Renal pelvis (tissue), 1 donor: ENCODE measurements at regions not wholly inside any gene's neighbourhood (a gene's known extent, or its start where the extent isn't known, plus 50 kb on each side); places are given as distances from the start of the nearest gene placed in this dataset.

Experiments used
- DNase-seq: peaks from one replicate; pipeline ENCODE4 v3.0.0-alpha.2; 2013

DNA sequence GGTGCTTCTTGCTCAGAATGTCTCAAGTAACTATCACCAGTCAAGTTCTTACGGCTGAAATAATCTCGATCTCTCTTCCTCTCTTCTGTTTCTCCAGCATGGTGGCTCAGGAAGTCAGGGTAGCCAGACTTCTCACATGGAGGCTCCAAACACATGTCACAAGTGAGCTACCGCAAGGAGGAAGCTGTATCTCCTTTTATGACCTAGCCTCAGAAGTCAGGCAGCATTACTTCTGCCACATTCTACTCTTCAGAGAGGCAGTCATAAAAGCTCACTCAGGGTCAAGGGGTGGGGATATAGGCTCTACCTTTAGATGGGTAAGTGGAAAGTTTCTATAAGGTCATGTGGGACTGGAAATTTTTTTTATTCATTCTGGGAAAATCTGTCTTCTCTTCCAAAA is 86.6 kb upstream of the NEO1 start:
- no peak for DNase-seq

DNA sequence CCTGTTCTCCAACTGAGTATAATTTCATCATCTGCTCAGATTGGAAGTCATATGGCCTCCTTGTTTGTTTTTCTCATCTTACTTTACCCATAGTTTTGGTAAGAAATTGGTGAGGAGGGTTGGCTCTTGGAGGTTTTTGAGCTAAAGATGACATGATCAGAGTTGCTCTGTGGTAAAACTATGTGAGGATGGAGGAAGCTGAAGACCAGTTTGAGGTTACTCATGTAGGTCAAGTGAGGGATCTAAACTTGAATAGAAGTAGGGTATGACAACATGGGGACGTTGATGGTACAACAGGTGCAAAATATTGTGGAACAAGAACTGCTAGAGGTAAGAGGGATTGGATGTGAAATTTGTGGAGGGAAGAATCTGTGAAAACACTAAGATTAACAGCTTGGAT is 87.7 kb upstream of the NEO1 start:
- no peak for DNase-seq

DNA sequence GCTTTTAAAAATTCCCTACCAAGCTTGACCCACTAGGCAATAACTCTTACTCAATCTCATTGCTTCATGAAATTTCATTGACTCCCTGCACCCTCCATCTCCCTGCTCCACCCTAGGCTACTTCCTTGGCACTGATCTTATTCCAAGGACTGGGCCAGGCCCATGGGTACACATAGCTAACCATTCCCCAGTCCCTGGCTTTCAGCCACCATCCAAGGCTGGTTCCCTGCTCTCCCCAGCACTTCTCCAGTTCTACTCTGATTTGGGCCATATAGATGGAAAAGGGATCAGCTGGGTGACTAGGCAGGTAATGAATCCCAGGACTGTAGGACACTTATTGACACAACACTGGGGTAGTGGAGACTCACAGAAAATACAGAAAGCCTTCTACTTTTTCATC is 88.1 kb upstream of the NEO1 start:
- no peak for DNase-seq

DNA sequence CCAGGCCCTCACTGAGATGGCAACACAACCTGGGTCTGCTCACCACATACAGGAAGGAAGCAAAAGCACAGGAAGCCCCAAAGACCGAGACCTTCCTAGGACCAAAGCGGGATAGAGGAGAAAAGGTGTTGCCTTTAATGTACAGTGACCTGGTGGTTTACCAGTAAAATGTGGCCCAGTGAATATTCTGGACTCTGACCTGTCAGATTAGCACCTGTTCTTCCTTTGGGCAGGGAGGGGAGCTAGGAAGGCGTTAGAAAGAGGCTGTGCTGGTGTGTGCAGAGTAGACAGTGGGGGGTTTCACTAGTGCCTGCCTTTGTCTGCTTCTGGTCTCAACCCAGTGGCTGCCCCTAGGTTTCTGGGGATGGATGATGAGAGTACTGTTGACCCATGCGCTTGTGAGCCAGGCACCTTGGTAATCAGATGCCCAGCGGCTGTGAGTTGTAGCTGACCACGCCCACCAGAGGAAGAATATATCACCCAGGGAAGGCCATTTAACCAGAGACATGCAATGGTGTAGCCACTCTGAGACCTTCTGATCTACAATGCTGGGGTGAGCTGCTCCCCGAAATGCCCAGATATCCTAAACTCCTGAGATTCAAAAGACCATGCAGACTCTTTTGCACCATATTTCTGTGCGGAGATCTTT is 90.1 kb upstream of the NEO1 start:
- DNase-seq: no peak

DNA sequence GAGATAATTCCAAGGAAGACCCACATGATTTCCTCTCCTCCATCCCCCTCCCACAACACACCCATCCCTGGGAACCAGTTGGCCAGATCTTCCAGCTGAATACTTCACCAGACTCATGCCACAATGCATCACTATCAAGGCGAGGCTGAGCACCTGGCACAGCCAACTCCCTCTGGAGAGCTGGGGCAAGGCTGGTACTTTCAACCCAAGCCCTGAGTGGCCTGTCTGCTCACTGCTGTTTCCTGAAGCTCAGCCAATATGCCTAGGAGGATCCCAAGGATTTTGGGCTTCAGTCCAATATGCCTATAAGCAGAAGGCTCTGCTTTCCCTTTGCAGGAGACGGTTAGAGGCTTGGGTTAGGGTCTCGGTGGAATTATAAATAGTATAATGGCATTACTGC is 90.9 kb upstream of the NEO1 start:
- DNase-seq: no peak

DNA sequence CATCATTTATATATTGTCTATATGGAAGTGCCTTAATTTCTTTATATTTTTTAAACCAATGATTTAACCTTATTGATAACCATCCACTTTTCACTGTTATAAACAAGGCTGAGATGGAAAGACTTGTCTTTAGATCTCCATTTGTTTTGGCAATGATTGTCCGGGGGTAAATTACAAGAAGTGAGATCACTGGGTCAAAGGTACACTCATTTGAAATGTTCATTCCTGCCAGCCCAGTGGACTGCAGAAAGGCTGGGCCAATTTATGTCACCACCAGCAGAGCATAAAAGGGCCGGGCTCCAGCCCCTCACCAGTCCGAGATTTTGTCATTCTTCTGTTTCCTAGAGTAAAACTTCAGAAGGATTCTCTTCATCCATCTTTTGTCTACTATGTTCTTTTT is 93.6 kb upstream of the NEO1 start:
- no peak for DNase-seq

DNA sequence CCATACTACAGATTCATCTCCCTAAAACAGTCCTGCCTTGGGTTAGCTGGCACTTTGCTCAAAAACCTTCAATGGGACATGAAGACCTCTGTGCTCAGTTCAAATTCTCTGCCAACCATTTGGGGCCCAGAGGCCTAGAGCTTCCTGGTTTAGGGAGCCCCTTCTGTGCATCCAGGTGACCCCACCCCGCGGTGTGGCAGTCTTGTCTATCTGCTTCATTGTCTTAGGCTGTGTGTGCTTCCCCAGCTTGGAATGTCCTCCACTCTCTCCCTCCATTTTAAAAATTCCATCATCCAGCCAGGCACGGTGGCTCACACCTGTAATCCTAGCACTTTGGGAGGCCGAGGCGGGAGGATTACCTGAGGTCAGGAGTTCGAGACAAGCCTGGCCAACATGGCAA is 99.0 kb upstream of the NEO1 start:
- no peak for DNase-seq

DNA sequence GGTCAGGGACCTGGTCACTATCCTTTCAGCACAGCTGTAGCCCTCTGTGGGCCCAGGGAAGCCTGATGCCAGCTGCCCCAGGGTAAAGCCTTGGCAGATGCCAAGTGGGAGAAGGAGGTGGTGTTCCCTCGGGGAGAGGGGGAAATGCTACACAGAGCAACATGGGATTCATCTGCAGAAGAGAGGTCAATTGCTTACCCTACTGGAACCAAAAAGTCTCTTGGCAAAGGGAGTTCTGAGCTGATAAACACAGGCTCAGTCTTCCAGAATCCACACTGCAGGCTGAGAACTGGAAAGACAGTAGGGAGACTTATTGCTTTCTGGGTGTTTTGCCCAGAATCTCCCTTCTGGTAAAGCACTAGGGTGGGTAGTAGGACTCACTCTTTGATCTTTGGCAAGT is 100.1 kb upstream of the NEO1 start:
- no peak for DNase-seq

DNA sequence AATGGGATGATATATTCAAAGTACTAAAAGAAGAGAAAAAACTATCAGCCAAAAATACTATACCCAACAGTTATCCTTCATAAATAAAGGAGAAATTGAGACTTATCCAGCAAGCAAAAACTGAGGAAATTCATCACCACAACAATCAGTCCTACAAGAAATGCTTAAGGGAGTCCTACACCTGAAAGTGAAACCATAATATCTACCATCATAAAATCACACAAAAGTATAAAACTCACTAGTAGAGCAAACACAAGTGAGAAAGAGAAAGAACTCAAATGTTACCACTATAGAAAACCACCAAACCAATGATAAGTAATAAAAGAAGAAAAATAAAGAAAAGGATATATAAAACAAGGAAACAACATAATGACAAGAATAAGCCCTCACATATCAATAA is 103.6 kb upstream of the NEO1 start:
- DNase-seq: no peak

DNA sequence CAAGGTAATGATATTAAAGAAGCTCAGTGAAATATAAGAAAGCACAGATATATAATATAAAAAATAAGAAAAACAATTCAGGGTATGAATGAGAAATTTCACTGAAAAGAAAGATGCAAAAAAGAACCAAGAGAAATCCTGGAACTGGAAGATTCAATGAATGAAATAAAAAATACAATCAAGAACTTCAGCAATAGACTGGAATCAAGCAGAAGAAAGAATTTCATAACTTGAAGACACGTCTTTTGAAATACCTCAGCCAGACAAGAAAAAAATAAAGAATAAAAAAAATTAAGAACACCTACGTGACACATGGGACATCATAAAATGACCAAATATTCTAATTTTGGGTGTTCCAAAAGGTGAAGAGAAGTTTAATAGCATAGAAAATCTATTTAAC is 104.6 kb upstream of the NEO1 start:
- no peak for DNase-seq

DNA sequence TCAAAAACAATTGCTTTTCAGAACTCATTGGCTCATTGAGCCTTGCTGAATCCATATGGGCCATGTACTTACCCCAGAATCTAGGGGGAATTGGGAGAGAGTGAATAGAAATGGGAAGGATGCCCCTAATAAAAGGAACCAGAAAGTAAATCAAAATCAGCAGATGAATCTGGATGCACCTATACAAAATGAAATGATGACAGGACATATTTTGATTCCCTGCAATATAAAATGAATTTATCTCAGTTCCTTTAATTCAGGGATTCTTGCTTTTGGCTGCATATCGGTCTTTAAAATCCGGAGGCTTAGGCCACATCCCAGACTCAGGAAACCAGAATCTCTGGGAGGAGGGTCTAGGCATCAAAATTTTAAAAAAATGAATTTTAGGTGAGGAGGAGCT is 107.7 kb upstream of the NEO1 start:
- no peak for DNase-seq

DNA sequence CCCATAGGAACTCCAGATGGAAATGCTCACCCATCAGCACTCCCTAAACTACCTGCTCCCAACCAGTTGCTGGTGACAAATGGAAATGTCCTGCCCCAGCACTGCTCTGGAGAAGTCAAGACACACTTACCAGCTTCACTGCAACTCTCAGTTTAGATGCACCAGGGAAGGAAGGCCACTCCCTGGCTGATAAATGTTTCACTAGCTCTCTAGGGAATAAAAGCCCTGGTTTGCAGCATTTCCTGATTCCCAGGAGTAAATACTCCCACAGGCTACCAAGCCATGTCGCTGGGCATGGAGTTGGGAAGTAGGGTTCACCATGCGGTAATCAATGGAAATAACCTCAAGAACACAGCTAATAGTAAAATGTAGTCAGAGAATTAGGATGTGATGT is 112.0 kb upstream of the NEO1 start:
- DNase-seq: no peak

DNA sequence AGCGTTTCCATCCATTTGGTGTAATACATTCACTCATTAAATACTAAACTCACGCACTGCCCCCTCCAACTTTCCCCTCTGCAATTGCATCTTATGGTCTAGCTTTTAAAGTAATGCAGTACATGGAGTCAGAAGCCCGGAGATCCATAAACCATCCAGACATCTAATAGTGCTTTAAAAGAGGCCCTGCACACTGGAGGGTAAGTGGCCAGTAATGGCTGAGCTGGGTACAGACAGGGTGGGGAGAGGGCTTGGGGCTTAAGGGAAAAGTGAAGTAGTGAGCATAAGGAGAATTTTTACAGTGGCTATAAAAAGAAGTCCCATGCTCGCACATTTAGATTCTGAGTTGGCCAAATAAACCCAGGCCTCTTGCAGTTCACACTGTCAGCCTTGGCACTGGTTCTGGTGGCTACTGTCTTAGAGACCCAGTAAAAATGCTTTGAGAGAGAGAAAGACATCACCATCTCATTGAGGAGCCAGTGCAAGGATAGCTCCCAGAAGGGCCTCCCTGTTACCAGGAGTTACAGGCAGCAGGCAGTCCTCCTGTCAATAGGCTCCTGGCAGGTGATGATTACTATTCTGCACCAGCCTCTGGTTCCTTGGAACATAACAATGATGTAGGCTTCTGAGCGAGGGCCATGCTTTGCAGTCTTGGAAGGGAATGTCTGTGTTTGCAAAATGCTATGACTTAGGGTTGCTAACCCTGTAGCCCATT is 112.6 kb upstream of the NEO1 start:
- no peak for DNase-seq

DNA sequence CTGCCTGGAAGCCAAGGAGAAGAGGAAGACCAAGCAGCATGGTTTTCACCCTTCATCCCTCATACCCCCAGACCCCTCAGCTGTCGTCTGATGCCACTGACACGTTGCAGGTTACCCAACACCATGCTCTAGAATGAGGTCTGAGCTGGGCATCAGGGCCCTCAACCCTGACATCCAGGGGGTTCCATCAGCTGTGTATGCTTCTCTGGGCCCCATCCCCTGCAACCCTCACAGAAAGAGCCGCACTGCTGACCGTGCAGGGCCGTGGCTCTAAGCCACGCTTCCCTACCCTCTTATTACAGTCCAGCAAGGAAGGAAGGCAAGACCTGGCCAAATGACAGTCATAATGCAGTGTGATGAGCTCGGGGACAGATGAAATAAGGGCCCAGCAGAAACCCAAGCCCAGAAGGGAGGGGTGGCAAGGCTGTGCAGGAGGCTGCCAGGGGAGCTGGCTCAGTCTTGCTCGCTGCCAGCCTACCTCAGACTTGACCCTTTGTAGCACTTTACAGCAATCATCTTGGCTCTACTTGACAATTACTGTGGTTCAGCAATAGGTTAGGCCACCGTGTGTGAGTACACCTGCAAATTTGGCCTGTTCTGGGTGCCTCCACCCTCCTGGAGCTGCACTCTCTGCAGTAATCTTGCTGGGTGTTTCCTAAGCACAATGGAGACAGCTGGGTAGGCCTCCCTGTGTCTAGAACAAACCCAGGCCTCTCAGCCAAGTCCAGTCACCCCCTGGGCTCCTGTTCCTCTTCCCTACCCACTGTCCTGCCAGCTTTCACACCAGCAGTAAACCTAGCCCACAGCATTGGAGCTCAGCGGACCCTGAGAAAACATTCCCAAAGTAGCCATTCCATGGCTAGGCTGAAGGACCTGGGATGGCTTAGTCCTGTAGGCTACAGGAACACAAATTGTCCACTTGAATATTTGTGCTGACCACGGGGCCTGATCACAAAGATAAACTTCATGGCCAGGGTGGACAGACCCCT is 115.3 kb upstream of the NEO1 start:
- no peak for DNase-seq

DNA sequence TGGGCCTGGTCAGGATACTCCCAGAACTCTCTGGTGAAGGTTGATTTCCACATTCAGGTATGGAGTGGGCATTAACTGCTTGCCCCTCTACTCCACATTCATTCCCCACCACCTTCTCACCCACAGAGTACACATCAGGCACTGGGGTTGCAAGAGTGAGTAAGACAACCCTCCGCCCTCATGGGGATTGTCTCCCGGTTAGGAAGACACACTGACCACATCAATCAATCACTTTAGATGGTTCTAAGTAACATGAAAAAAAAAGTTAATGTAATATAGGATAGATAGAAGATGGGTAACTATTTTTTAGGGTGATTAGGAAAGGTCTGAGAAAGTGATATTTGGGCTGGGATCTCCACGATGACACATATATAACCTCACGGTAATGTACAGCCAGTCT is 116.0 kb upstream of the NEO1 start:
- DNase-seq: no peak

DNA sequence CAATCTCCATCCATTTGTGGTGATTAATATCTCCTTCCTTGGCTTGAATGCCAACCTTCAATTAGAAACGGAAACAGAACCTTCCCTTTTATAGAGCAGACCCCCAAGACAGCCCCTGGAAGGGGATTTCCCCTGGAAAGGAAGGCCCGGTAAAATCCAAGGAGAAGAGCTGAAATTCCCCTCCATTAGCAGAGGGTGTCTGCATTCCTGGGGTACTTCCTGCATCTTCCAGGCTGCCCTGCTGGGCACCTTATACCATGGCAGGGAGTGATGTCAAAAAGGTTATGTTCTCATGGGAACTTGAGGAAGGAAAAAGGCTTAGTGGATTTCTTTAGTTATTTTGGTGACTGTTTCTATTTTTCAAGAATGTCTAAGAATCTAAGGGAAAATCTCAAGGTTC is 116.7 kb upstream of the NEO1 start:
- no peak for DNase-seq

DNA sequence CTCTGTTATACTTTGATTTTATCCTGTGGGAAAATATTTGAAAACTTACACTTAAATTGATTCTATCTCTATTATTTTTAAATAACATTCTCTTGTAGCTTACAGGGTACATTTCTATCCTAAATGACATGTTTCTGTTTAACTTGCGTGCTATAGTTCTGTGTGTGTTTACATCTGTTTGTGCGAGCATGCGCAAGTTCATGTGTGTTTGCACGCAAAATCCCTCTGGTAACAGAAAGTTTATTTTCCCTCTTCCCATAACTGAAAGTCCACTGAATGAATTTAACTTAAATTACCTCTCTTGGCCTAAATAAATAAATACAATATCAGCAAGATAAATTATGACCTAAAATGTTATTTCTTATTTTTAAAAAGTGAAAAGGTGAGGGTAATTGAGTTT is 117.3 kb upstream of the NEO1 start:
- DNase-seq: no peak

DNA sequence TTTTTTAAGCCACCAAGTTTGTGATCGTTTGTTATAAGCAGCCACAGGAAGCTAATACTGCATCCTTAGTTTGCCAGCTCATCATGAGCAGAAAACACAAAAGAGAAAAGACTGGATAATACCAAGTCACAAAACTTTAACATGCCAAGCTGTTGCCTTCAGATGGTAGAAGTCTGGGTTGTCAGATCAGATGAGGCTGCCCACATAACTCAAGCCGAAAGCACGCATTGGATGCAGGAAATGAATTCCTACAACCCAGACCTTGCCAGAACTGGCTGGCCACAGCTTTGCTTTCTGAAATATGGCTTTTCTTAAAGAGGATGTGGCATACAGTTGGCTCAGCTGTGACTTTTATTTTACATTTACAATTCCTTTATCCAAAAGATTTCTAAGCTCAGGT is 118.3 kb upstream of the NEO1 start:
- no peak for DNase-seq

DNA sequence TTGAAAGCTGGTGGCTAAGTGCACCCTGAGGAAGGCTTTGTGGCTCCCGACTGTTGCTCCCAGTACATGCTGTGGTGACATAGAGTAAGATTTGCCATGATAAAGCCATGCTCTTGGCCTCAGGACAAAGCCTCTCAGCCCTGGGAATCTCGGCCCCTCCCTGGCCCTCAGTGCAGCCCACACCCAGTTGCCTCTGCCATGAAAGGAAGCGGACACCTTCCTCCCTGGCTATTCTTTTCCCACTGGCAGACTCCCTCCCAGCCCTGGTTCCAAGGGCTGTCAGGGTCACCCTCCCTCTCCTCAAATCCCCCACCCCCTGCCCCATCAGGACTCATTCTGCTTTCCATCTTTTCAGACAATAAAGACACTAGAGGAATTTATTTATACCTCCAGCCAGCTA is 119.8 kb upstream of the NEO1 start:
- no peak for DNase-seq

DNA sequence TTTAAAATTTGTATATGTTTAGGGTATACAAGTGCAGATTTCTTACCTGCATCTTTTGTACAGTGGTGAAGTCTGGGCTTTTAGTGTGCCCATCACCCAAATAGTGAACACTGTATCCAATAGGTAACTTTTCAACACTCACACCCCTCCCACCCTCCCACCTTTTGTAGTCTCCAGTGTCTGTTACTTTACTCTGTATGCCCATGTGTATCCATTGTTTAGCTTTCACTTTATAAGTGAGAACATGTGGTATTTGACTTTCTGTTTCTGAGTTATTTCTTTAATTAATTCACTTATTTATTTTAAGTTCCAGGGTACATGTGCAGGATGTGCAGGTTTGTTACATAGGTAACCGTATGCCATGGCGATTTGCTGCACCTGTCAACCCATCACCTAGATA is 124.8 kb upstream of the NEO1 start:
- no peak for DNase-seq

DNA sequence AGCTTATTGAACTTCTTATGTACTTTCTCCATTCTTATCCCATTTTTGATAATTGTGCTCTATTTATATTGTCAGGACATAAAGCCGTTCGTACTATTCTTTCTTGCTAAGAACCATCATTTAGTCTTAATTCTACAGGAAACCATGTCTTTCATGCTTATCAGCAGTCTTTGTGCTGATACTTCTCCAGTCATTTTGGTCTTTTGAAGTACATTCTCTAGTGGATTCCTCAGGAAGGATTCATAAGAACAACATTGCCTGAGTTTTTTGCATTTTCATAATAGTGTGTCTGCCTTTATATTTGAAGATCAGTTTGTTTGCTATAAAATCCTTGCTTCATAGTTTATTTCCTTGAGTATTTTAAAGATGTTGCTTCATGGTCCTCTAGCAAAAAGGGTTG is 126.6 kb upstream of the NEO1 start:
- DNase-seq: no peak

DNA sequence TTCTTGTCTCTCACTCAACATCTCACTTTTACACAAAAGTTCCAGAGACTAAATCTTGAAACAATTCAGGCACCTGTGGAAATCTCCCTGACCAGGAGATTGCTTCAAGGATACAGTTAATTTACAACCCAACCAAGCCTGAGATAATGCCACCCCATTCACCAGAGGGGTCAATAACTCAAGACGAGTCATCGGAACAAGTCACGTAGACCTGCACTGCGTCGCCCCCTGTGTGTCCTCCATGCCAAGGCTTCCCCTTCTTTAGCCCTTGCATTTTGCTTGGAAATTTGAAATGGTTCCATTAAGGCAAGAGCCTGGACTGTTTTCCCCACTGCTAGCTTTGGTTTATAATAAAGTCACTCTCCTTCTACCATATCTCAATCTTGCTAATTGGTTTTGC is 129.0 kb upstream of the NEO1 start:
- no peak for DNase-seq

DNA sequence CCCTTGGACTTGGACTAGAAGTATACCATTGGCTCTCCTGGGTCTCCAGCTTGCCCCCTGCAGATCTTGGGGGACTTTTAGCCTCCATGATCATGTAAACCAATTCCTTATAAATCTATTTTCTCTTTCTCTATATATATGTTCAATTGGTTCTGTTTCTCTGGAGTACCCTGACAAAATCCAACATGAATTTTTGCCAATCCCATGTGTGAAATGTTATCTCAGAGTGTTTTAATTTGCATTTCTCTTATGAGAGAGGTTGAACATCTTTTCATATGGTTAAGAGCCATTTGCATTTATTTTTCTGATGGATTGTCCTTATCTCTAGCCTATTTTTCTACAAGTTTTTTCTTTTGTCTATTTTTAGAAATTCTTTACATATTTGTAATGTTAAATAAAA is 131.7 kb upstream of the NEO1 start:
- DNase-seq: no peak
